Activated naive CD4-positive, alpha-beta T cell treated with anti-CD3 and anti-CD28 coated beads, Interleukin-2, amount 10 ng/mL, durations not matched to agents 7 days and 5 days (primary cell): ENCODE measurements at regions not wholly inside any gene's neighbourhood (a gene's known extent, or its start where the extent isn't known, plus 50 kb on each side); places are given as distances from the start of the nearest gene placed in this dataset.
"Not testable (repeated sequence)": the region's sequence is repeated elsewhere in the genome, so short reads cannot be mapped to it uniquely, and the experiment has no call there.

Source experiments
- CTCF ChIA-PET: fragments of 350-600 bp; sonication (Branson Sonifier 250); formaldehyde crosslinking; loops from one replicate; lab custom pipeline; 2021; ENCODE audit warnings: antibody characterized with exemption; lab: Charles Lee
- DNase-seq: peaks from one replicate; pipeline ENCODE4 v3.0.0-alpha.2; 2020
- H3K27ac Mint-ChIP-seq: one replicate; pipeline ENCODE4 v1.8.0; 2021; ENCODE audit warnings: mild to moderate bottlenecking, moderate library complexity, mixed read lengths
- H3K27me3 Mint-ChIP-seq: one replicate; pipeline ENCODE4 v1.8.0; 2021; ENCODE audit warnings: mild to moderate bottlenecking, mixed read lengths
- H3K36me3 Mint-ChIP-seq: one replicate; pipeline ENCODE4 v1.8.0; 2021; ENCODE audit warnings: mixed read lengths
- H3K4me1 Mint-ChIP-seq: one replicate; pipeline ENCODE4 v1.8.0; 2021; ENCODE audit warnings: mixed read lengths
- H3K4me3 Mint-ChIP-seq: one replicate; pipeline ENCODE4 v1.8.0; 2021; ENCODE audit warnings: mild to moderate bottlenecking, moderate library complexity, mixed read lengths
- H3K9me3 Mint-ChIP-seq: one replicate; pipeline ENCODE4 v1.8.0; 2021; ENCODE audit warnings: mixed read lengths

DNA sequence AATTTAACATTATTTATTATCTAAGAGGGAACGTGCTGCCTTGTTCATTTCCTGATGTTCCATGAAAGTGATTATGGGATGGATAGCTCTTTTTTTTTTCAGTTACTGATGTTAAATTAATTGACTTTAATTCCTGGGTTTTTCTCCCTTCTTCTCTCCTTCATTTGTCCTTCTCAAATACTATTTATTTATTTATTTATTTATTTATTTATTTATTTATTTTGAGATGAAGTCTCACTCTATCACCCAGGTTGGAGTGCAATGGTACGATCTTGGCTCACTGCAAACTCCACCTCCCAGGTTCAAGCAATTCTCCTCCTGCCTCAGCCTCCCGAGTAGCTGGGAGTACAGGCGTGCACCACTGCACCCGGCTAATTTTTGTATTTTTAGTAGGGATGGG lies 127.4 kb upstream of the KIF5B start:
- H3K27ac Mint-ChIP-seq, DNase-seq, CTCF ChIA-PET, H3K4me1 Mint-ChIP-seq, H3K27me3 Mint-ChIP-seq, H3K36me3 Mint-ChIP-seq, H3K4me3 Mint-ChIP-seq, H3K9me3 Mint-ChIP-seq: not testable (repeated sequence)

DNA sequence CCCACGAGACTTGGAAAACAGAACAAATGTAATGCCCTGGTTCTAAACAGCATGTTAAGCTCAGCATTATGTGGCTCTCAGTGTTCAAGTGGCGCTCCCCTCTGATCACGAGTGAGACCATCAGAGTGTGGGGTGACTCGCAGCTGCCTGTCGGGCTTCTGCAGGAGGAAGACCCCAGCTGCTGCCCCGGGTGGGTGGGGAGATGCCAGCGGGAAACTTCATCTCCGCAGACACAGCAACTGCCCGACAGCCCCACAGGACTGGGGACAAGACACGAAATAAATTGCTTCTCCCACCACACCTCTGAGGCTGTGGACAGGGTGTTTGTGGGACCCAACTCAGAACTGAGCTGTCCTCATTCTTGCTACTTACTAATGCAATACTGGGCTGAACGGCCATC lies 126.3 kb upstream of the KIF5B start:
- no peak overlapping the region for H3K27ac Mint-ChIP-seq
- no peaks in the 10 kb centered on the region for H3K4me1 Mint-ChIP-seq
- CTCF ChIA-PET, result no interaction called here
- no peak for DNase-seq
- no peaks in the 10 kb centered on the region for H3K36me3 Mint-ChIP-seq
- no peaks in the 10 kb centered on the region for H3K9me3 Mint-ChIP-seq
- H3K4me3 Mint-ChIP-seq, result no peak overlapping the region
- no peaks in the 10 kb centered on the region for H3K27me3 Mint-ChIP-seq

DNA sequence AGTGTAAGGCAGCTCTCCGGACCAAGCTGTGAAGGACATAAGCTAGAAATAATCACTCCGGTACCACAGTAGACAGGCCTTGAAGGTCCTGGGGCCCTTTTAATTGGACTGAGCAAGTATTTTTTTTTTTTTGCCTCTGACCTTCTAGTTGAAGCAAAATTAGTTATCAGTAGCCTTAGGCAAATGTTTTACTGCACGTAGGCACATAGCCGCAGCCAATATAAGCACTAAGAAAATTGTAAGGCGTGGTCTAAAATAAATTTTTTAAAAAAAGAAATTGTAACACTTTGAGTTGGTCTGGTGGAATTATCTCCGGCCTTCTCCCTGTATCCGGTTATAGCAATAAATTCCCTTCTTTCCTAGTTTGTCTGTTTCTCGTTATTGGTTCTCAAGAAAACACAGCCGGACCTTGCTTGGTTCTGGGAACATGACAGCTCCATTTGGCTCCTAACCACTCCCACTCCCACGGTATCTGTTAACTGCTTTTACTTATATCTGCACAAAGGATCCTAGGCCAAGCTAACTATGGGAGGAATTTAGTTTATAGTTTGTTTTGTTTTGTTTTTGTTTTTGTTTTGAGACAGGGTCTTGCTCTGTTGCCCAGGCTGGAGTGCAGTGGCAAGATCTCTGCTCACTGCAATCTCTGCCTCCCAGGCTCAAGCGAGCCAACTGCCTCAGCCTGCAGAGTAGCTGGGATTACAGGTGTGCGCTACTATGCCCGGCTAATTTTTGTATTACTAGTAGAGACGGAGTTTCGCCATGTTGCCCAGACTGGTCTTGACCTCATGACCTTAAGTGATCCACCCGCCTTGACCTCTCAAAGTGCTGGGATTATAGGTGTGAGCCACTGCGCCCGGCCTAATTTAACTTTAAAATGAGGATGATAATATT lies 124.4 kb upstream of the KIF5B start:
- DNase-seq, result no peak
- no peaks in the 10 kb centered on the region for H3K4me1 Mint-ChIP-seq
- CTCF ChIA-PET, result no interaction called here
- H3K4me3 Mint-ChIP-seq, result no peak overlapping the region
- no peaks in the 10 kb centered on the region for H3K36me3 Mint-ChIP-seq
- no peaks in the 10 kb centered on the region for H3K9me3 Mint-ChIP-seq
- H3K27me3 Mint-ChIP-seq, result no peaks in the 10 kb centered on the region
- no peak overlapping the region for H3K27ac Mint-ChIP-seq

DNA sequence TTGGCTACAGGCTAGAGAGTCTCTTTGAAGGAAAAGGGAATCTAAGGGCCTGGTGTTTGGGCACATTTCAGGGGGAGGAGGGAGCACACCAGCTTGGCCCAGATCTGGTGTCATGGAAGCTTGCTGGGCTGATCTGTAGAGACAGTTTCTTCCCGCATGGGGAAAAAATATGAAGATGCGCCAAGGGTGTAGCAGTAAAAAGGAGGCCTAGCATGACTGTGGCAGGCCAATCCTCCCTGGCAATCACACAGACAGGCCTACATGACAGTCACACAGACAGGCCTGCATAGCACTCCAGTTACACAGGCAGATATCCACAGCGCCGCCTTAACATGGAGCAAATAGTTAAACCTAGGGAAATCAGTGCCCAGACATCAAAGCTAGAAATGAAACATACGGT lies 123.6 kb upstream of the KIF5B start:
- Mint-ChIP-seq H3K9me3 (no peaks in the 10 kb centered on the region), H3K27ac (no peak overlapping the region), H3K4me1 (no peaks in the 10 kb centered on the region), H3K27me3 (no peaks in the 10 kb centered on the region), H3K4me3 (no peak overlapping the region), H3K36me3 (no peaks in the 10 kb centered on the region)
- CTCF ChIA-PET, result interaction anchor here (0.6 to 0.9 kb wide), 3 partner anchors 11 to 96 kb away, joined by 3 read pairs; no protein-coding TSS in a partner anchor
- no peak for DNase-seq

DNA sequence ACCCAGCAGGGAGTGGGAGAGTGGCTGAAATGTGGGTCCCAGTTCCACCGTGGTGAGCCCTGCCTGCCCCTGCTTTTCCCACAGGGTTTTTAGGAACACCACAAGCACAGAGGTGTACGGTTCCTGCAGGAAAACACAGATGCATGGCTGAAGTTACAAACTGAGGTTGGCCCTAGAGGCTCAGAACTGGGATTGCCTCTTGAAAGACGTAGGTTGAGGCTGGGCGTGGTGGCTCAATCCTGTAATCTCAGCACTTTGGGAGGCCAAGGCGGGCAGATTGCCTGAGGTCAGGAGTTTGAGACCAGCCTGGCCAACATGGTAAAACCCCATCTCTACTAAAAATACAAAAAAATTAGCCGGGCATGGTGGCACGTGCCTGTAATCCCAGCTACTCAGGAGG lies 121.4 kb upstream of the KIF5B start:
- H3K27ac Mint-ChIP-seq, DNase-seq, H3K27me3 Mint-ChIP-seq, H3K36me3 Mint-ChIP-seq, H3K4me3 Mint-ChIP-seq, CTCF ChIA-PET, H3K4me1 Mint-ChIP-seq, H3K9me3 Mint-ChIP-seq: not testable (repeated sequence)

DNA sequence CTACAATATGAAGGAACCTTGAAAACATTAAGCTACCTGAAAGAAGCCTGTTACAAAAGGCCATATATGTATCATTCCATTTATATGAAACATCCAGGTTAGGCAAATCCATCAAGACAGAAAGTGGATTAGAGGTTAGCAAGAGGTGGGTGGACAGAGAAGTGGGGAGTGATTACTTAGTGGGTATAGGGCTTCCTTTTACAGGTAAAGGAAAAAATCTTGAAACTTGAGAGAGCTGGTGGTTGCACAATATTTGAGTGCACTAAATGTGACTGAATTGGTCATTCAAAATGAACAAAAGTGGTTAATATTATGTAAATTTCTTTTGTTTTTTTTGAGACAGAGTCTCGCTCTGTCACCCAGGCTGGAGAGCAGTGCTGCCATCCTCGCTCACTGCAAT lies 119.4 kb upstream of the KIF5B start:
- CTCF ChIA-PET, result no interaction called here
- no peak for DNase-seq
- Mint-ChIP-seq H3K4me3 (no peak overlapping the region), H3K27ac (no peak overlapping the region), H3K27me3 (no peaks in the 10 kb centered on the region), H3K9me3 (no peaks in the 10 kb centered on the region), H3K36me3 (no peaks in the 10 kb centered on the region), H3K4me1 (no peaks in the 10 kb centered on the region)

DNA sequence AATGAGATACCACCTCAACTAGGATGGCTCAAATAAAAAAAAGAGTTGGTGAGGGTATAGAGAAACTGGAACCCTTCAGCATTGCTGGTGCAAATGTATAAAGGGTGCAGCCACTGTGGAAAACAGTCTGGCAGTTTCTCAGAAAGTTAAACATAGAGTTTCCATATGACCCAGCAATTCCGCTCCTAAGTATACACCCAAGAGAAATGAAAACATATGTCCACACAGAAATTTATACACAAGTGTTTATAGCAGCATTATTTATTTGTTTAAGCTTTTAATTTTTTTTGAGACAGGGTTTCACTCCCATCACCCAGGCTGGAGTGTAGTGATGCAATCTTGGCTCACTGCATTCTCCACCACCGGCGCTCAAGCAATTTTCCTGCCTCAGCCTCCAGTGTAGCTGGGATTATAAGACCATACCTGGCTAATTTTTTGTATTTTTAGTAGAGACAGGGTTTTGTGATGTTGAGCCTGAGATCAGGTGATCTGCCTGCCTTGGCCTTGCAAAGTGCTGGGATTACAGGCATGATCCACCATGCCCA lies 118.2 kb upstream of the KIF5B start:
- no peaks in the 10 kb centered on the region for H3K9me3 Mint-ChIP-seq
- CTCF ChIA-PET, result no interaction called here
- H3K27ac Mint-ChIP-seq, result no peak overlapping the region
- no peak overlapping the region for H3K4me3 Mint-ChIP-seq
- H3K4me1 Mint-ChIP-seq, result no peaks in the 10 kb centered on the region
- DNase-seq, result no peak
- no peaks in the 10 kb centered on the region for H3K36me3 Mint-ChIP-seq
- peaks cover 6% of the 10 kb centered on the region for H3K27me3 Mint-ChIP-seq

DNA sequence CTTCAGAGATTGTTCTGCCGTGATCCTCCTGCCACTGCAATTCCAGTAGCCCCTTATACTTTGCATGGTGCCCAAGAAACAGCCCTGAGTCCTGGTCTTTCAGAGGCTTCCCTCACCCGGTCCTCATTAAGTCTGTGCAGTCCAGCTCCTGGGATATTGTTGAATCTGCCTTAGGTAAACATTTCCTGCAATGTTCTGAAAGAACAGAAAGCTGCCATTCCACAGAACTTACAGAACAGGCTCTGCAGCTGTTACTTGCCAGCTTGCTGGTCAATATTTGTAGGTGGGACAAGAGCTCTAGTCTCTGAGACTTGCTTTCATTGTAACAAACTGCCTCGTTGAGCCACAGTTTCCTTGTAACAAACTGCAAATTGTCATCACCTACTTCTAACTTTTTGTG lies 115.0 kb upstream of the KIF5B start:
- H3K27ac Mint-ChIP-seq, result no peak overlapping the region
- no peaks in the 10 kb centered on the region for H3K9me3 Mint-ChIP-seq
- peaks cover 7% of the 10 kb centered on the region for H3K27me3 Mint-ChIP-seq
- H3K4me1 Mint-ChIP-seq, result no peaks in the 10 kb centered on the region
- CTCF ChIA-PET, result interaction anchor here (1.2 to 2.6 kb wide), 3 partner anchors 21 to 309 kb away, joined by 3 to 8 read pairs (median 4); no protein-coding TSS in a partner anchor
- DNase-seq, result no peak
- H3K36me3 Mint-ChIP-seq, result no peaks in the 10 kb centered on the region
- H3K4me3 Mint-ChIP-seq, result no peak overlapping the region

DNA sequence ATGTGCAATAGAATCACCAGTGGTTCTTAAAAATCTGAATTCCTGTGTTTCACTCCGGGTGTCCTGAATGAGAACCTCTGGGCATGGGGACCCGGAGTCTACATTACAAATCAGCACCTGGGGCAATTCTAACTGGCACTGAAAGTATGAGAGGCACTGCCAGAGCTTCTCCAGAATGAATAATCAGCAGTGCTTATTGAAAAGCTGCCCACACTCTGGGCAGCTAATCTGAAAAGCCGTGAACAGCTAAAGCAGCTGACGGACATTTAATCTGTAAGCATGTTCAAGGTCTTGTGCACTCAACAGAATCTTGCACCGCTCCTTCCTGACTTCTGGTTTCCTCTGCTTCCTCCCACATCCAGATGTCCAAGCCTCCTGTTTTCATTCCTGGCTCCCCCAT lies 113.3 kb upstream of the KIF5B start:
- no peaks in the 10 kb centered on the region for H3K36me3 Mint-ChIP-seq
- H3K4me3 Mint-ChIP-seq, result no peak overlapping the region
- H3K9me3 Mint-ChIP-seq, result no peaks in the 10 kb centered on the region
- H3K27ac Mint-ChIP-seq, result no peak overlapping the region
- no peak for DNase-seq
- CTCF ChIA-PET, result interaction anchor here (0.6 to 2.6 kb wide), 5 partner anchors 19 to 164 kb away, joined by 3 to 8 read pairs (median 3); no protein-coding TSS in a partner anchor
- H3K27me3 Mint-ChIP-seq, result peaks cover 13% of the 10 kb centered on the region
- H3K4me1 Mint-ChIP-seq, result no peaks in the 10 kb centered on the region

DNA sequence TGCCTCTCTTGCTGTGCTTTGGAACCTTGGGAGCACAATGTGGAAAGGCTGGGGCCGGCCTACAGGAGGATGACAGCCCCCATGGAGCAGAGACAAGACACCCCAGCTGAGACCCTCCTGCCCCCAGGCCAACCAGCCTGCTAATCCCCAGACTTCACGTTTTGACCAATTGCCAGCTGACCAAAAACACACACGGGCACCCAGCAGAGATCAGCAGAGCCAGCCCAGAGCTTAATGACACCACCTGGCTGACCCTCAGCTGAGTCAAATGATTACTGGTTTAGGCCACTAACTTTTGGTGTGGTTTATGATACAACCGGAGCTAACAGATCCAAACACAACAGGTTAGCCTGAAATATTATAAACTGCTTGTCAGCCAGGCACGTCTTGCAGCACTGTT lies 111.2 kb upstream of the KIF5B start:
- H3K36me3 Mint-ChIP-seq, result no peaks in the 10 kb centered on the region
- peaks cover 18% of the 10 kb centered on the region for H3K27me3 Mint-ChIP-seq
- no peak for DNase-seq
- H3K4me3 Mint-ChIP-seq, result no peak overlapping the region
- CTCF ChIA-PET, result no interaction called here
- no peak overlapping the region for H3K27ac Mint-ChIP-seq
- H3K4me1 Mint-ChIP-seq, result no peaks in the 10 kb centered on the region
- no peaks in the 10 kb centered on the region for H3K9me3 Mint-ChIP-seq

DNA sequence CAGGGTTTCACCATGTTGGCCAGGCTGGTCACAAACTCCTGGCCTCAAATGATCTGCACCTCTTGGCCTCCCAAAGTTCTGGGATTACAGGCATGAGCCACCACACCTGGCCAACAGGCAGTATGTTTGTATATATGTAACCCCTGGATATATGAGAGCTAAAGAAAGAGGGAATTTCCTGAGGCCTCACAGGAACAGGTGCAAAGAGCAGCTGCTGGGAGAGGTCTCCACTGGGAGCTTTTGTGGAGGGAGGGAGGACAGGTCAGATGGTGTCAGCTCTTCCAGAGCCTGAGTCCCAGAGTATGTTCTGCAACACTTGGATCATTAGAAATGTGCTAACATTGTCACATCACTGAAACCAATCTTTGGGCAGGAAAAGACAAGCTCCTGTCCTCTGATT lies 110.1 kb upstream of the KIF5B start:
- Mint-ChIP-seq H3K27me3 (peaks cover 18% of the 10 kb centered on the region), H3K4me1 (no peaks in the 10 kb centered on the region), H3K36me3 (no peaks in the 10 kb centered on the region), H3K4me3 (no peak overlapping the region), H3K9me3 (no peaks in the 10 kb centered on the region), H3K27ac (no peak overlapping the region)
- CTCF ChIA-PET, result no interaction called here
- DNase-seq, result no peak

DNA sequence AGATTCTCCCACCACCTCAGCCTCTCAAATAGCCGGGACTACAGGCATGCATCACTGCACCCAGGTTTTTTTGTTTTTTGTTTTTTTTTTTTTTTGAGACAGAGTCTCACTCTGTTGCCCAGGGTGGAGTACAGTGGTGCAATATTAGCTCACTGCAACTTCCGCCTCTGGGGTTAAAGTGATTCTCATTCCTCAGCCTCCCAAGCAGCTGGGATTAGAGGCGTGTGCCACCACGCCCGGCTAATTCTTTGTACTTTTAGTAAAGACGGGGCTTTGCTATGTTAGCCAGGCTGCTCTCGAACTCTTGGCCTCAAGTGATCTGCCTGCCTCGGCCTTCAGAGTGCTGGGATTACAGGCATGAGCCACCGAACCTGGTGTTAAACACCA lies 107.5 kb upstream of the KIF5B start:
- Mint-ChIP-seq H3K27me3 (peaks cover 11% of the 10 kb centered on the region), H3K36me3 (no peaks in the 10 kb centered on the region), H3K4me1 (no peaks in the 10 kb centered on the region), H3K9me3 (no peaks in the 10 kb centered on the region), H3K27ac (no peak overlapping the region), H3K4me3 (no peak overlapping the region)
- CTCF ChIA-PET, result interaction anchor here (1.2 kb wide), 1 partner anchor 158 kb away, joined by 3 read pairs; no protein-coding TSS in a partner anchor
- DNase-seq, result no peak

DNA sequence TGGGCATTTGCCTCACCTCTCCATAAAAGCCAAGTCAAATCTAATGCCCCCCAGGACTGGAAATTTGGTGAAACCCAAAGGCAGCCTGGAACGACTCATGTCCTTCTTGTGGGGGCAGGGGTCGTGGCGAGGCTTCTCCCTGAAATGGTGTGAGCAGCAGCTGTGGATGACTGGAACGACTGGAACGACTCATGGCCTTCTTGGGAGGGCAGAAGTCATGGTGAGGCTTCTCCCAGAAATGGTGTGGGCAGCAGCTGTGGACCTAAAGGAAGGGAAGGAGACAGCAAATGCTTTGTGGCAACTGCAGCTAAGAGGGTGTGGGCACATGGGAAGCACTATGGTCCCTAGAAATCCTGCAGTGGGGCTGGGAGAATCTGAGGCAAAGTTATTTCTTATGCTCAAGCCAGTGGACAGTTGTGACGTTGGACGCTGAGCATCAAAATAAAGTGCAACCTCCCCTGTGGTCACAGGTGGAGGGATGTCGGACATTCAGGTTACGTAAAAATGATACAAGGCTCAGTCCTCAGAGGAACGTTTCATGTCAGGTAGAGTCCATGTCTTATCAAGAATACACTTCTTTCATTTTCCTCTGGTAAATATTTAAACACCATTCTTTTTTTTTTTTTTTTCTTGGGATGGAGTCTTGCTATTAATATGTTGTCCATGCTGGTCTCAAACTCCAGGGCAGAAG lies 107.0 kb upstream of the KIF5B start:
- H3K9me3 Mint-ChIP-seq, result no peaks in the 10 kb centered on the region
- H3K27me3 Mint-ChIP-seq, result peaks cover 11% of the 10 kb centered on the region
- CTCF ChIA-PET, result interaction anchor here (0.6 to 1.2 kb wide), 3 partner anchors 60 to 1524 kb away, joined by 3 read pairs; no protein-coding TSS in a partner anchor
- no peaks in the 10 kb centered on the region for H3K4me1 Mint-ChIP-seq
- no peaks in the 10 kb centered on the region for H3K36me3 Mint-ChIP-seq
- no peak for DNase-seq
- no peak overlapping the region for H3K27ac Mint-ChIP-seq
- H3K4me3 Mint-ChIP-seq, result no peak overlapping the region

DNA sequence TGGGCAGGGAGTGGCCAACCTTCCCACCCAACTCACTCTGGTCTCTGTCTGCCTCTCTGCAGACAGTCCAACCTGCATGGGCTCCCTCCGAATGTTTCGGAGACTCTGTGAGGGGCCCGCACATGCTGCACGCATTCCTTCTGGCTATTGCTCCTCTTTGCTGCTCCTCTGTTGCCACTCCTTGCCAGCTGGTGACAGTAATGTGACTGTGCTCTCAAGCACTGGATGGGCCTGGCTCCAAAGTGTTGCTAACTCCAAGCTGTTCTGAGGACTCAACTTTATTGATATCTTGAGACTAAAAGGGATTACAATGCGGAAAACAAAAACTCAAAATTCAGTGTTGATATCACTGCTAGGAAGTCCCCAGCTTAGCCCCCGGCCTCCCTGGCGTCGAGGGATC lies 105.4 kb upstream of the KIF5B start:
- DNase-seq, result no peak
- no peak overlapping the region for H3K4me3 Mint-ChIP-seq
- no peak overlapping the region for H3K27ac Mint-ChIP-seq
- peaks cover 11% of the 10 kb centered on the region for H3K27me3 Mint-ChIP-seq
- no peaks in the 10 kb centered on the region for H3K9me3 Mint-ChIP-seq
- H3K4me1 Mint-ChIP-seq, result no peaks in the 10 kb centered on the region
- CTCF ChIA-PET, result no interaction called here
- H3K36me3 Mint-ChIP-seq, result no peaks in the 10 kb centered on the region
